GM21515 (cell line): ENCODE measurements at regions not wholly inside any gene's neighbourhood (a gene's known extent, or its start where the extent isn't known, plus 50 kb on each side); places are given as distances from the start of the nearest gene placed in this dataset.
"Not testable (repeated sequence)": the region's sequence is repeated elsewhere in the genome, so short reads cannot be mapped to it uniquely, and the experiment has no call there.

Source experiments
- ATAC-seq: cut with Tn5 transposase; IDR thresholded peaks from one replicate; pipeline ENCODE4 v1.9.1; 2021; ENCODE audit not compliant: unreplicated experiment

GRCh38 chr16:62258931-62259435 is 222.7 kb upstream of the CDH8 start:
- ATAC-seq: not testable (repeated sequence)

- no peak for ATAC-seq
These were observed 220.2 kb upstream of the CDH8 start for GRCh38 chr16:62256406-62256805.

- ATAC-seq: no peak
These were observed 218.6 kb upstream of the CDH8 start for GRCh38 chr16:62254847-62255246.

- ATAC-seq: no peak
These were observed 218.1 kb upstream of the CDH8 start for GRCh38 chr16:62254372-62254771.

GRCh38 chr16:62253966-62254365 is 217.7 kb upstream of the CDH8 start:
- ATAC-seq: no peak

GRCh38 chr16:62249069-62249468 is 212.8 kb upstream of the CDH8 start:
- no peak for ATAC-seq

- no peak for ATAC-seq
These were observed 204.5 kb upstream of the CDH8 start for GRCh38 chr16:62240722-62241121.

- peak; percentile 78 for ATAC-seq
These were observed 189.4 kb upstream of the CDH8 start for GRCh38 chr16:62225675-62226074.

- no peak for ATAC-seq
These were observed 188.5 kb upstream of the CDH8 start for GRCh38 chr16:62224646-62225209.

- no peak for ATAC-seq
These were observed 180.6 kb upstream of the CDH8 start for GRCh38 chr16:62216837-62217236.

GRCh38 chr16:62213763-62214162 is 177.5 kb upstream of the CDH8 start:
- ATAC-seq: no peak

- ATAC-seq: no peak
These were observed 172.7 kb upstream of the CDH8 start for GRCh38 chr16:62208934-62209333.

GRCh38 chr16:62205459-62205858 is 169.2 kb upstream of the CDH8 start:
- ATAC-seq: no peak

- ATAC-seq: no peak
These were observed 165.7 kb upstream of the CDH8 start for GRCh38 chr16:62201911-62202310.

- no peak for ATAC-seq
These were observed 158.6 kb upstream of the CDH8 start for GRCh38 chr16:62194828-62195227.

GRCh38 chr16:62190426-62190825 is 154.2 kb upstream of the CDH8 start:
- no peak for ATAC-seq

GRCh38 chr16:62177351-62178203 is 141.3 kb upstream of the CDH8 start:
- no peak for ATAC-seq

GRCh38 chr16:62170642-62171041 is 134.4 kb upstream of the CDH8 start:
- ATAC-seq: no peak

- no peak for ATAC-seq
These were observed 131.3 kb upstream of the CDH8 start for GRCh38 chr16:62167551-62167950.

GRCh38 chr16:62157544-62157943 is 121.3 kb upstream of the CDH8 start:
- no peak for ATAC-seq

- no peak for ATAC-seq
These were observed 120.7 kb upstream of the CDH8 start for GRCh38 chr16:62156971-62157370.

- no peak for ATAC-seq
These were observed 113.4 kb upstream of the CDH8 start for GRCh38 chr16:62149631-62150030.
